HG03378 (cell line): ENCODE measurements at regions not wholly inside any gene's neighbourhood (a gene's known extent, or its start where the extent isn't known, plus 50 kb on each side); places are given as distances from the start of the nearest gene placed in this dataset.
"Not testable (repeated sequence)": the region's sequence is repeated elsewhere in the genome, so short reads cannot be mapped to it uniquely, and the experiment has no call there.

Experiments used
- ATAC-seq: cut with Tn5 transposase; IDR thresholded peaks from one replicate; pipeline ENCODE4 v1.9.1; 2021; ENCODE audit warnings: mild to moderate bottlenecking, moderate library complexity; ENCODE audit not compliant: unreplicated experiment

GRCh38 chr10:3580565-3580964, 204.4 kb downstream of the KLF6 start:
- no peak for ATAC-seq

- ATAC-seq = no peak
Measured at GRCh38 chr10:3579845-3580244, 205.2 kb downstream of the KLF6 start.

GRCh38 chr10:3578682-3579081, 206.3 kb downstream of the KLF6 start:
- ATAC-seq = no peak

- no peak for ATAC-seq
Measured at GRCh38 chr10:3578159-3578558, 206.8 kb downstream of the KLF6 start.

- no peak for ATAC-seq
Measured at GRCh38 chr10:3574451-3574850, 210.6 kb downstream of the KLF6 start.

- ATAC-seq = no peak
Measured at GRCh38 chr10:3573498-3573897, 211.5 kb downstream of the KLF6 start.

GRCh38 chr10:3571310-3571825, 213.6 kb downstream of the KLF6 start:
- no peak for ATAC-seq

- no peak for ATAC-seq
Measured at GRCh38 chr10:3570855-3571266, 214.1 kb downstream of the KLF6 start.

GRCh38 chr10:3570131-3570729, 214.8 kb downstream of the KLF6 start:
- ATAC-seq = no peak

GRCh38 chr10:3568983-3569382, 216.0 kb downstream of the KLF6 start:
- no peak for ATAC-seq

GRCh38 chr10:3568392-3568791, 216.6 kb downstream of the KLF6 start:
- no peak for ATAC-seq

GRCh38 chr10:3567291-3567963, 217.6 kb downstream of the KLF6 start:
- no peak for ATAC-seq

- no peak for ATAC-seq
Measured at GRCh38 chr10:3566627-3567026, 218.4 kb downstream of the KLF6 start.

- ATAC-seq = no peak
Measured at GRCh38 chr10:3564346-3565002, 220.5 kb downstream of the KLF6 start.

GRCh38 chr10:3563298-3563697, 221.7 kb downstream of the KLF6 start:
- no peak for ATAC-seq

GRCh38 chr10:3560628-3561027, 224.4 kb downstream of the KLF6 start:
- ATAC-seq = not testable (repeated sequence)

- ATAC-seq = no peak
Measured at GRCh38 chr10:3559527-3559926, 225.5 kb downstream of the KLF6 start.

- ATAC-seq = no peak
Measured at GRCh38 chr10:3559011-3559410, 226.0 kb downstream of the KLF6 start.

GRCh38 chr10:3556191-3557017, 228.6 kb downstream of the KLF6 start:
- ATAC-seq = not testable (repeated sequence)

GRCh38 chr10:3554121-3554522, 230.9 kb downstream of the KLF6 start:
- no peak for ATAC-seq

GRCh38 chr10:3552281-3552680, 232.7 kb downstream of the KLF6 start:
- ATAC-seq = no peak
